Liver (tissue), 8 donors: ENCODE measurements at regions not wholly inside any gene's neighbourhood (a gene's known extent, or its start where the extent isn't known, plus 50 kb on each side); places are given as distances from the start of the nearest gene placed in this dataset.

Experiments
- DNase-seq: peaks from one replicate; pipeline ENCODE4 v3.0.0-alpha.2; 2017; ENCODE audit warnings: low spot score
- H3K27ac ChIP-seq, 2 donors: one replicate each; pipeline ENCODE4 v1.7.0; 2013; ENCODE audit warnings: inconsistent platforms in 2 of 2, low read length in 2 of 2, control low read depth in 1 of 2, low read depth in 1 of 2, mild to moderate bottlenecking in 1 of 2
- H3K27me3 ChIP-seq, 4 donors: one replicate each; pipeline versions ENCODE4 v1.6.1 to v1.7.0; 2013; ENCODE audit warnings: low read length in 3 of 4, inconsistent platforms in 1 of 4, mild to moderate bottlenecking in 1 of 4, moderate library complexity in 1 of 4; ENCODE audit not compliant: control insufficient read depth in 4 of 4, insufficient read depth in 4 of 4
- H3K36me3 ChIP-seq, 4 donors: one replicate each; pipeline versions ENCODE4 v1.6.1 to v1.7.0; 2013; ENCODE audit warnings: low read length in 3 of 4, mild to moderate bottlenecking in 3 of 4, low read depth in 1 of 4, moderate library complexity in 1 of 4; ENCODE audit not compliant: control insufficient read depth in 4 of 4, insufficient read depth in 3 of 4
- H3K4me1 ChIP-seq, 4 donors: one replicate each; pipeline versions ENCODE4 v1.6.1 to v1.7.0; 2013; ENCODE audit warnings: low read length in 3 of 4, mild to moderate bottlenecking in 3 of 4, moderate library complexity in 1 of 4; ENCODE audit not compliant: control insufficient read depth in 4 of 4, insufficient read depth in 4 of 4
- H3K4me3 ChIP-seq, 3 donors: one replicate each; pipeline versions ENCODE4 v1.6.1 to v1.7.0; 2013; ENCODE audit warnings: low read length in 3 of 3, control low read depth in 1 of 3, low read depth in 1 of 3, mild to moderate bottlenecking in 1 of 3
- H3K9ac ChIP-seq, 2 donors: one replicate each; pipeline ENCODE4 v1.7.0; 2013; ENCODE audit warnings: low read length in 2 of 2, mild to moderate bottlenecking in 2 of 2, moderate library complexity in 2 of 2, control low read depth in 1 of 2, low read depth in 1 of 2
- H3K9me3 ChIP-seq, 4 donors: one replicate each; pipeline versions ENCODE4 v1.6.1 to v1.7.0; 2013; ENCODE audit warnings: low read length in 3 of 4; ENCODE audit not compliant: control insufficient read depth in 4 of 4
- EGR1 ChIP-seq, 2 donors: IDR thresholded peaks; 2 replicates each; pipeline ENCODE4 v1.6.1; 2016 to 2018; ENCODE audit warnings: antibody characterized with exemption in 2 of 2, low read depth in 2 of 2
- FOXA1 ChIP-seq: IDR thresholded peaks from 2 replicates; pipeline ENCODE4 v1.6.1; 2016; ENCODE audit warnings: antibody characterized with exemption
- FOXA2 ChIP-seq: IDR thresholded peaks from 2 replicates; pipeline ENCODE4 v1.6.1; 2016; ENCODE audit warnings: antibody characterized with exemption
- GABPA ChIP-seq, 2 donors: IDR thresholded peaks in 1 of 2; conservative IDR thresholded peaks in 1 of 2; 2 replicates each; pipeline ENCODE4 v1.6.1; 2016; ENCODE audit warnings: antibody characterized with exemption in 2 of 2, mild to moderate bottlenecking in 1 of 2, moderate library complexity in 1 of 2
- HNF4G ChIP-seq: IDR thresholded peaks from 2 replicates; pipeline ENCODE4 v1.6.1; 2016; ENCODE audit warnings: antibody characterized with exemption
- JUND ChIP-seq, 2 donors: IDR thresholded peaks; 2 replicates each; pipeline ENCODE4 v1.6.1; 2016; ENCODE audit warnings: antibody characterized with exemption in 2 of 2
- NR2F2 ChIP-seq: IDR thresholded peaks from 2 replicates; pipeline ENCODE4 v1.6.1; 2016; ENCODE audit warnings: antibody characterized with exemption
- REST ChIP-seq: IDR thresholded peaks from 2 replicates; pipeline ENCODE4 v1.6.1; 2016; ENCODE audit warnings: antibody characterized with exemption, mild to moderate bottlenecking
- RXRA ChIP-seq, 2 donors: IDR thresholded peaks; 2 replicates each; pipeline ENCODE4 v1.6.1; 2017 to 2018; ENCODE audit warnings: antibody characterized with exemption in 2 of 2, mild to moderate bottlenecking in 1 of 2
- TAF1 ChIP-seq: conservative IDR thresholded peaks from 2 replicates; pipeline ENCODE4 v1.6.1; 2016; ENCODE audit warnings: antibody characterized with exemption, mild to moderate bottlenecking
- WGBS: extraction: QIAGEN DNeasy Blood & Tissue Kit; methylation state at CpG from one replicate; pipeline ENCODE4 v1.1.7; 2013; 5-methylcytosine and 5-hydroxymethylcytosine counted together
- TF ChIP-seq, protein P1 (sequence below): fragments of 150-350 bp; IDR thresholded peaks from 2 replicates; pipeline ENCODE4 v1.5.1; 2017; ENCODE audit warnings: improper control_type of control experiment, low read depth, low read length; ENCODE audit not compliant: missing input control
- TF ChIP-seq, protein P2 (sequence below): IDR thresholded peaks from 2 replicates; pipeline ENCODE4 v1.6.1; 2016; ENCODE audit warnings: antibody characterized with exemption
- TF ChIP-seq, protein P3 (sequence below): IDR thresholded peaks from 2 replicates; pipeline ENCODE4 v1.6.1; 2016; ENCODE audit warnings: antibody characterized with exemption
- donor health status: healthy.
- donor health status: healthy.
- donor health status: healthy.
- donor health status: healthy.
- donor health status: healthy.

DNA sequence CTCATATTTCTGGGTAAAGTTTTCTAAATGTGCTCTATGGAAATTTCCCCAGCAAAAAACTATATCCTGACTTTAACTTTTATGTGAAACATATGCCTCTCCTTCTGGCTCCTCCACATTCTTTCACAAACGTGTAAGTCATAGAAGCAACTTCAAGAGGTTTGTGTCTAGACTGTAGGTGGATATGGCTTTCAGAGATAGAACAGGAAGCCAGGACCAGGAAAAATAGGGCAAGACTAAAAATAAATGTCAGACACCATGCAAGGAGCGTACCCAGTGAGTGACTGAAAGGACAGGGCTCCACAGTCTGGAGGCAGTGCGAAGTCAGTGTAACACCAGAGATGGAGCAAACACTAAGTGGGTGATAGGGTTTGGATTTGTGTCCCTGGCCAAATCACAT is 240.7 kb downstream of the COX7C start (continued):
- no peak for TF ChIP-seq REST
- TF ChIP-seq, protein P1, sequence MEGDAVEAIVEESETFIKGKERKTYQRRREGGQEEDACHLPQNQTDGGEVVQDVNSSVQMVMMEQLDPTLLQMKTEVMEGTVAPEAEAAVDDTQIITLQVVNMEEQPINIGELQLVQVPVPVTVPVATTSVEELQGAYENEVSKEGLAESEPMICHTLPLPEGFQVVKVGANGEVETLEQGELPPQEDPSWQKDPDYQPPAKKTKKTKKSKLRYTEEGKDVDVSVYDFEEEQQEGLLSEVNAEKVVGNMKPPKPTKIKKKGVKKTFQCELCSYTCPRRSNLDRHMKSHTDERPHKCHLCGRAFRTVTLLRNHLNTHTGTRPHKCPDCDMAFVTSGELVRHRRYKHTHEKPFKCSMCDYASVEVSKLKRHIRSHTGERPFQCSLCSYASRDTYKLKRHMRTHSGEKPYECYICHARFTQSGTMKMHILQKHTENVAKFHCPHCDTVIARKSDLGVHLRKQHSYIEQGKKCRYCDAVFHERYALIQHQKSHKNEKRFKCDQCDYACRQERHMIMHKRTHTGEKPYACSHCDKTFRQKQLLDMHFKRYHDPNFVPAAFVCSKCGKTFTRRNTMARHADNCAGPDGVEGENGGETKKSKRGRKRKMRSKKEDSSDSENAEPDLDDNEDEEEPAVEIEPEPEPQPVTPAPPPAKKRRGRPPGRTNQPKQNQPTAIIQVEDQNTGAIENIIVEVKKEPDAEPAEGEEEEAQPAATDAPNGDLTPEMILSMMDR: no peak

DNA sequence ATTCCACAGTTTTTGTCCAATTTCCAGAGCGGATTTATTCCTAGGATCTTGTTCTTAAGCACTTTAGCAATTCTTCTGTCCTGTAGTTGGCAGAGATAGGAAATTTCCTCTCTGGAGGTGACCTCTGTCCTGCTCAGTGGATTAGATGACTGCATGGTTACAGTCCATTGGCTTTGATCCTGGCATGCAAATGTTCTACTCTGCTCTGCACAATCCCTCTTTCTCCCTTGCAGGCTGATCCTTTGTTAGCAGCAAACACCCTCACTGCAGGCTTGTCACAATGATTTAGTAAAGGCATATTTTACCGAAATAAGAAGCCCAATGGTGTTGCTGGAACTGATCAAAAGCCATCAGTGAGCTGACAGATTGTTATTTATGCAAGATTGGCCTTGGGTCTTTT is 243.8 kb downstream of the COX7C start:
- H3K9me3 ChIP-seq: no peaks in the 10 kb centered on the region
- 66% methylated on average over 2 of the region's 2 CpGs for WGBS
- H3K4me3 ChIP-seq: no peak overlapping the region
- no peaks in the 10 kb centered on the region for H3K36me3 ChIP-seq
- peaks cover 0 to 3% (median under 1%) of the 10 kb centered on the region in 4 donors for H3K27me3 ChIP-seq
- no peak for DNase-seq
- no peaks in the 10 kb centered on the region for H3K4me1 ChIP-seq
- no peak overlapping the region for H3K9ac ChIP-seq
- H3K27ac ChIP-seq: no peak overlapping the region
- no peak for TF ChIP-seq NR2F2
- no peak for TF ChIP-seq JUND (IDR thresholded peaks at IDR 0.05)
- TF ChIP-seq FOXA2: no peak
- no peak for TF ChIP-seq FOXA1
- TF ChIP-seq TAF1: no peak
- TF ChIP-seq EGR1 (IDR thresholded peaks at IDR 0.05; ENCODE audit: low read depth in 2 of 2): no peak
- TF ChIP-seq, protein P2, sequence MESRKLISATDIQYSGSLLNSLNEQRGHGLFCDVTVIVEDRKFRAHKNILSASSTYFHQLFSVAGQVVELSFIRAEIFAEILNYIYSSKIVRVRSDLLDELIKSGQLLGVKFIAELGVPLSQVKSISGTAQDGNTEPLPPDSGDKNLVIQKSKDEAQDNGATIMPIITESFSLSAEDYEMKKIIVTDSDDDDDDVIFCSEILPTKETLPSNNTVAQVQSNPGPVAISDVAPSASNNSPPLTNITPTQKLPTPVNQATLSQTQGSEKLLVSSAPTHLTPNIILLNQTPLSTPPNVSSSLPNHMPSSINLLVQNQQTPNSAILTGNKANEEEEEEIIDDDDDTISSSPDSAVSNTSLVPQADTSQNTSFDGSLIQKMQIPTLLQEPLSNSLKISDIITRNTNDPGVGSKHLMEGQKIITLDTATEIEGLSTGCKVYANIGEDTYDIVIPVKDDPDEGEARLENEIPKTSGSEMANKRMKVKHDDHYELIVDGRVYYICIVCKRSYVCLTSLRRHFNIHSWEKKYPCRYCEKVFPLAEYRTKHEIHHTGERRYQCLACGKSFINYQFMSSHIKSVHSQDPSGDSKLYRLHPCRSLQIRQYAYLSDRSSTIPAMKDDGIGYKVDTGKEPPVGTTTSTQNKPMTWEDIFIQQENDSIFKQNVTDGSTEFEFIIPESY: no peak
- TF ChIP-seq GABPA (IDR thresholded peaks at IDR 0.05 in 1 of 2, conservative IDR thresholded peaks at IDR 0.05 in 1 of 2): no peak
- no peak for TF ChIP-seq HNF4G
- TF ChIP-seq, protein P3, sequence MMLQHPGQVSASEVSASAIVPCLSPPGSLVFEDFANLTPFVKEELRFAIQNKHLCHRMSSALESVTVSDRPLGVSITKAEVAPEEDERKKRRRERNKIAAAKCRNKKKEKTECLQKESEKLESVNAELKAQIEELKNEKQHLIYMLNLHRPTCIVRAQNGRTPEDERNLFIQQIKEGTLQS: no peak

- WGBS: 89% methylated on average over 3 of the region's 3 CpGs
- Histone ChIP-seq H3K27ac (no peak overlapping the region), H3K9ac (no peak overlapping the region), H3K9me3 (no peaks in the 10 kb centered on the region), H3K4me3 (no peak overlapping the region), H3K27me3 (peaks cover 0 to 3% (median 1%) of the 10 kb centered on the region in 4 donors), H3K4me1 (no peaks in the 10 kb centered on the region), H3K36me3 (no peaks in the 10 kb centered on the region)
- TF ChIP-seq, protein P1: no peak
- no peak for TF ChIP-seq RXRA (IDR thresholded peaks at IDR 0.05)
- TF ChIP-seq, protein P2: no peak
- no peak for TF ChIP-seq FOXA1
- TF ChIP-seq NR2F2: no peak
- no peak for TF ChIP-seq JUND (IDR thresholded peaks at IDR 0.05)
- TF ChIP-seq GABPA (IDR thresholded peaks at IDR 0.05 in 1 of 2, conservative IDR thresholded peaks at IDR 0.05 in 1 of 2): no peak
- no peak for TF ChIP-seq FOXA2
- DNase-seq: no peak
Measured at GRCh38 chr5:86862093-86862492, 244.4 kb downstream of the COX7C start.
